Endothelial cell of umbilical vein (primary cell): ENCODE measurements at regions not wholly inside any gene's neighbourhood (a gene's known extent, or its start where the extent isn't known, plus 50 kb on each side); places are given as distances from the start of the nearest gene placed in this dataset.

ENCODE experiments used
- BruUV-seq: library from RNA; stranded (reverse); fragments of 400-500 nt; replicated peaks from 2 replicates; lab custom pipeline; 2021; lab: Mats Ljungman, UMichigan
- CTCF ChIA-PET: fragments of 300-600, 350-600 bp; sonication (Branson Sonifier 250); formaldehyde crosslinking; loops from one replicate; lab custom pipeline; 2021; ENCODE audit warnings: antibody characterized with exemption, inconsistent platforms; lab: Charles Lee
- POLR2A ChIA-PET: fragments of 300-600, 350-600 bp; sonication (Branson Sonifier 250); formaldehyde crosslinking; loops from one replicate; lab custom pipeline; 2021; ENCODE audit warnings: antibody characterized with exemption, inconsistent platforms; lab: Charles Lee
- DNase-seq: peaks from one replicate; pipeline ENCODE4 v3.0.0-alpha.2; 2011; ENCODE audit warnings: low read depth, low spot score
- FAIRE-seq: peaks from 2 replicates; lab custom pipeline; 2011; peaks lifted over from hg19 to GRCh38; lab: Jason Lieb, UNC
- H2AFZ ChIP-seq: 2 replicates; pipeline ENCODE4 v1.6.0; 2012; ENCODE audit warnings: low read depth, low read length, control low read depth, inconsistent platforms
- H3K27ac ChIP-seq: 2 replicates; pipeline ENCODE4 v1.5.1; 2011; ENCODE audit warnings: low read depth, mild to moderate bottlenecking, control low read depth, low read length, moderate library complexity; ENCODE audit not compliant: insufficient read depth
- H3K27me3 ChIP-seq, 2 experiments: 2 replicates each; pipeline versions ENCODE4 v1.6.0 to v1.6.1; 2011; ENCODE audit warnings: low read length in 2 of 2, mixed read lengths in 1 of 2; ENCODE audit not compliant: control insufficient read depth in 2 of 2, insufficient read depth in 2 of 2
- H3K36me3 ChIP-seq, 2 experiments: 2 replicates in 1 of 2; 3 replicates in 1 of 2; pipeline ENCODE4 v1.5.1; 2011; ENCODE audit warnings: low read length in 2 of 2, mild to moderate bottlenecking in 1 of 2, moderate library complexity in 1 of 2; ENCODE audit not compliant: control insufficient read depth in 2 of 2, insufficient read depth in 2 of 2; ENCODE audit errors: extremely low read depth in 1 of 2
- H3K4me1 ChIP-seq: 3 replicates; pipeline ENCODE4 v1.5.1; 2011; ENCODE audit warnings: mild to moderate bottlenecking, low read length; ENCODE audit not compliant: control insufficient read depth, insufficient read depth; ENCODE audit errors: extremely low read depth
- H3K4me2 ChIP-seq: 2 replicates; pipeline ENCODE4 v1.6.1; 2011; ENCODE audit warnings: low read length, control low read depth, mixed read lengths; ENCODE audit not compliant: insufficient read depth
- H3K4me3 ChIP-seq, 3 experiments: fragments of 200-600 bp in 1 of 3; sonication (generic), shearing (Covaris generic) in 1 of 3; replicated peaks in 1 of 3; 2 replicates each; pipeline ENCODE4 v1.5.1; 2011 to 2016; ENCODE audit warnings: control low read depth in 3 of 3, low read length in 3 of 3, mild to moderate bottlenecking in 2 of 3, inconsistent platforms in 1 of 3, low read depth in 1 of 3, moderate library complexity in 1 of 3; ENCODE audit not compliant: insufficient read depth in 1 of 3
- H3K79me2 ChIP-seq: 2 replicates; pipeline ENCODE4 v1.6.0; 2012; ENCODE audit warnings: low read length, inconsistent platforms; ENCODE audit not compliant: control insufficient read depth, insufficient read depth
- H3K9ac ChIP-seq: replicated peaks from 2 replicates; pipeline ENCODE3; 2011; ENCODE audit warnings: low read length, control low read depth; ENCODE audit not compliant: insufficient read depth; ENCODE audit errors: extremely low read depth
- H3K9me1 ChIP-seq: replicated peaks from 3 replicates; pipeline ENCODE4 v1.6.0; 2011; ENCODE audit warnings: mild to moderate bottlenecking, low read length; ENCODE audit not compliant: control insufficient read depth, insufficient read depth; ENCODE audit errors: extremely low read depth
- H3K9me3 ChIP-seq: replicated peaks from 2 replicates; pipeline ENCODE4 v1.5.1; 2012; ENCODE audit warnings: low read length, inconsistent platforms; ENCODE audit not compliant: control insufficient read depth, insufficient read depth
- H4K20me1 ChIP-seq: replicated peaks from 2 replicates; pipeline ENCODE3; 2011; ENCODE audit warnings: mild to moderate bottlenecking, low read length; ENCODE audit not compliant: control insufficient read depth, insufficient read depth; ENCODE audit errors: extremely low read depth
- EZH2 ChIP-seq: IDR thresholded peaks from 2 replicates; pipeline ENCODE4 v1.6.1; 2012; ENCODE audit warnings: borderline replicate concordance, low read depth, mild to moderate bottlenecking, moderate library complexity, low read length, inconsistent platforms; ENCODE audit not compliant: severe bottlenecking
- FOS ChIP-seq: IDR thresholded peaks from 2 replicates; pipeline ENCODE4 v1.6.1; 2011; ENCODE audit warnings: mild to moderate bottlenecking, low read length, moderate library complexity, borderline replicate concordance; ENCODE audit not compliant: insufficient read depth
- GATA2 ChIP-seq: IDR thresholded peaks from 2 replicates; pipeline ENCODE4 v1.7.0; 2011; ENCODE audit warnings: low read depth, mild to moderate bottlenecking, moderate library complexity, mixed read lengths, low read length; ENCODE audit not compliant: insufficient read length, insufficient read depth
- JUN ChIP-seq: IDR thresholded peaks from 2 replicates; pipeline ENCODE4 v1.6.1; 2011; ENCODE audit warnings: borderline replicate concordance, low read depth; ENCODE audit not compliant: insufficient read length, insufficient read depth
- MYC ChIP-seq: IDR thresholded peaks from one replicate; pipeline ENCODE4 v1.6.1; 2011; ENCODE audit warnings: mild to moderate bottlenecking, low read depth, low read length
- POLR2A ChIP-seq: IDR thresholded peaks from 2 replicates; pipeline ENCODE4 v1.6.1; 2012; ENCODE audit warnings: low read depth, mild to moderate bottlenecking, control low read depth, low read length
- POLR2AphosphoS5 ChIP-seq: IDR thresholded peaks from 2 replicates; pipeline ENCODE4 v1.6.1; 2012; ENCODE audit warnings: low read depth, mild to moderate bottlenecking, control low read depth, low read length, moderate library complexity; ENCODE audit not compliant: insufficient read depth
- dilution Hi-C: fragments of 300-500 bp; cut with MboI; formaldehyde crosslinking; loops from one replicate; pipeline ENCODE4 v1.15.0; 2019; ENCODE audit warnings: low sequenced_read_pairs; ENCODE audit not compliant: extremely low pct_ligation_motif_present
- intact Hi-C: fragments of 100-400 bp; cut with micrococcal nuclease; formaldehyde crosslinking; loops from one replicate; pipeline ENCODE4 v1.10.0; 2022
- TF ChIP-seq, protein P1 (sequence below), 2 donors: IDR thresholded peaks; 1 replicate in 1 of 2; 2 replicates in 1 of 2; pipeline ENCODE4 v1.5.1; 2011; ENCODE audit warnings: low read length in 2 of 2, mild to moderate bottlenecking in 2 of 2, moderate library complexity in 2 of 2, control low read depth in 1 of 2, inconsistent platforms in 1 of 2, low read depth in 1 of 2; ENCODE audit not compliant: insufficient read depth in 1 of 2; ENCODE audit errors: extremely low read depth in 1 of 2
- TF ChIP-seq, protein P2 (sequence below): IDR thresholded peaks from 2 replicates; pipeline ENCODE4 v1.6.1; 2011; ENCODE audit not compliant: insufficient read depth, insufficient read length

DNA sequence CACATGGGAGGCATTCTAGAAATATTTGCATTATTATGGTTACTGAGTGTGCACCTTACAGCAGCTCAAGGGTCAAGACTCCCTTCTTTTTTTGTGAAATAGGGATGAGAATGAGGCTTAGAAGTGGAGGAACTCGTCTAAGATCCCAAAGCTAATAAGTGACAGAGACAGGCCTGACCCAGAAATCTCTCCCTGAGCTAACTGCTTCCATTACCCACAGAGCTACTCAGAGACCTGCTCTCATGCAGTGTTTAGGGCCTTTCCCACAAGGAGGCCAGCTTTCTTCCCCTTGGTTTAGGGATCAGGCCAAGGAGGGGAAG, 301.7 kb downstream of the RPS24 start:
- dilution Hi-C loops = no loop called here
- ChIA-PET CTCF (interaction anchor here (0.7 to 1.7 kb wide), 11 partner anchors 17 to 734 kb away, joined by 3 to 12 read pairs (median 4); no protein-coding TSS in a partner anchor), POLR2A (no interaction called here)
- Histone ChIP-seq H3K9ac (no peak overlapping the region), H3K4me1 (peaks cover 20% of the 10 kb centered on the region), H3K27ac (peak overlapping the region; percentile 26), H3K4me2 (no peak overlapping the region), H3K9me1 (no peaks in the 10 kb centered on the region), H3K4me3 (no peak overlapping the region), H3K27me3 (no peaks in the 10 kb centered on the region), H2AFZ (no peak overlapping the region), H3K36me3 (no peaks in the 10 kb centered on the region), H4K20me1 (no peaks in the 10 kb centered on the region), H3K79me2 (no peaks in the 10 kb centered on the region), H3K9me3 (no peaks in the 10 kb centered on the region)
- intact Hi-C loops = loop anchor here (1.0 kb wide), 2 partner anchors 124 to 732 kb away; no protein-coding TSS in a partner anchor
- TF ChIP-seq FOS (no peak), GATA2 (no peak), POLR2AphosphoS5 (no peak), POLR2A (no peak), EZH2 (no peak), MYC (no peak), JUN (no peak)
- TF ChIP-seq, protein P1, sequence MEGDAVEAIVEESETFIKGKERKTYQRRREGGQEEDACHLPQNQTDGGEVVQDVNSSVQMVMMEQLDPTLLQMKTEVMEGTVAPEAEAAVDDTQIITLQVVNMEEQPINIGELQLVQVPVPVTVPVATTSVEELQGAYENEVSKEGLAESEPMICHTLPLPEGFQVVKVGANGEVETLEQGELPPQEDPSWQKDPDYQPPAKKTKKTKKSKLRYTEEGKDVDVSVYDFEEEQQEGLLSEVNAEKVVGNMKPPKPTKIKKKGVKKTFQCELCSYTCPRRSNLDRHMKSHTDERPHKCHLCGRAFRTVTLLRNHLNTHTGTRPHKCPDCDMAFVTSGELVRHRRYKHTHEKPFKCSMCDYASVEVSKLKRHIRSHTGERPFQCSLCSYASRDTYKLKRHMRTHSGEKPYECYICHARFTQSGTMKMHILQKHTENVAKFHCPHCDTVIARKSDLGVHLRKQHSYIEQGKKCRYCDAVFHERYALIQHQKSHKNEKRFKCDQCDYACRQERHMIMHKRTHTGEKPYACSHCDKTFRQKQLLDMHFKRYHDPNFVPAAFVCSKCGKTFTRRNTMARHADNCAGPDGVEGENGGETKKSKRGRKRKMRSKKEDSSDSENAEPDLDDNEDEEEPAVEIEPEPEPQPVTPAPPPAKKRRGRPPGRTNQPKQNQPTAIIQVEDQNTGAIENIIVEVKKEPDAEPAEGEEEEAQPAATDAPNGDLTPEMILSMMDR (IDR thresholded peaks at IDR 0.05; ENCODE audit: extremely low read depth in 1 of 2, insufficient read depth in 1 of 2, low read depth in 1 of 2, low read length in 2 of 2) = no peak
- TF ChIP-seq, protein P2, sequence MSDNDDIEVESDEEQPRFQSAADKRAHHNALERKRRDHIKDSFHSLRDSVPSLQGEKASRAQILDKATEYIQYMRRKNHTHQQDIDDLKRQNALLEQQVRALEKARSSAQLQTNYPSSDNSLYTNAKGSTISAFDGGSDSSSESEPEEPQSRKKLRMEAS = no peak
- FAIRE-seq = no peak
- no TSS peak for BruUV-seq
- DNase-seq = no peak
